ENCODE measurements at regions not wholly inside any gene's neighbourhood (a gene's known extent, or its start where the extent isn't known, plus 50 kb on each side); places are given as distances from the start of the nearest gene placed in this dataset.

GRCh38 chr5:86970361-86970760, 297.3 kb upstream of the RASA1 start:
- in situ Hi-C loops (cut with HindIII; ENCODE audit: low sequenced_read_pairs): loop anchor here (5.0 kb wide), 1 partner anchor 98 kb away; no protein-coding TSS in a partner anchor
- H3K4me3 ChIP-seq (ENCODE audit: low read depth, low read length): no peak overlapping the region
- TF ChIP-seq, protein P1, sequence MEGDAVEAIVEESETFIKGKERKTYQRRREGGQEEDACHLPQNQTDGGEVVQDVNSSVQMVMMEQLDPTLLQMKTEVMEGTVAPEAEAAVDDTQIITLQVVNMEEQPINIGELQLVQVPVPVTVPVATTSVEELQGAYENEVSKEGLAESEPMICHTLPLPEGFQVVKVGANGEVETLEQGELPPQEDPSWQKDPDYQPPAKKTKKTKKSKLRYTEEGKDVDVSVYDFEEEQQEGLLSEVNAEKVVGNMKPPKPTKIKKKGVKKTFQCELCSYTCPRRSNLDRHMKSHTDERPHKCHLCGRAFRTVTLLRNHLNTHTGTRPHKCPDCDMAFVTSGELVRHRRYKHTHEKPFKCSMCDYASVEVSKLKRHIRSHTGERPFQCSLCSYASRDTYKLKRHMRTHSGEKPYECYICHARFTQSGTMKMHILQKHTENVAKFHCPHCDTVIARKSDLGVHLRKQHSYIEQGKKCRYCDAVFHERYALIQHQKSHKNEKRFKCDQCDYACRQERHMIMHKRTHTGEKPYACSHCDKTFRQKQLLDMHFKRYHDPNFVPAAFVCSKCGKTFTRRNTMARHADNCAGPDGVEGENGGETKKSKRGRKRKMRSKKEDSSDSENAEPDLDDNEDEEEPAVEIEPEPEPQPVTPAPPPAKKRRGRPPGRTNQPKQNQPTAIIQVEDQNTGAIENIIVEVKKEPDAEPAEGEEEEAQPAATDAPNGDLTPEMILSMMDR (IDR thresholded peaks at IDR 0.05; ENCODE audit: low read depth, low read length, missing control alignments): no peak
- no peak for DNase-seq (ENCODE audit: low read depth)

- no peak for DNase-seq (ENCODE audit: low read depth)
- in situ Hi-C loops (cut with HindIII; ENCODE audit: low sequenced_read_pairs): loop anchor here (5.0 kb wide), 1 partner anchor 99 kb away; no protein-coding TSS in a partner anchor
- H3K4me3 ChIP-seq (ENCODE audit: low read depth, low read length): no peak overlapping the region
- TF ChIP-seq, protein P1 (IDR thresholded peaks at IDR 0.05; ENCODE audit: low read depth, low read length, missing control alignments): peak; percentile 23
These were observed 296.6 kb upstream of the RASA1 start for GRCh38 chr5:86971034-86971571.

GRCh38 chr5:86974955-86975354, 292.7 kb upstream of the RASA1 start:
- in situ Hi-C loops (cut with HindIII; ENCODE audit: low sequenced_read_pairs): loop anchor here (5.0 kb wide), 1 partner anchor 103 kb away; no protein-coding TSS in a partner anchor
- no peak overlapping the region for H3K4me3 ChIP-seq (ENCODE audit: low read depth, low read length)
- TF ChIP-seq, protein P1 (IDR thresholded peaks at IDR 0.05; ENCODE audit: low read depth, low read length, missing control alignments): no peak
- no peak for DNase-seq (ENCODE audit: low read depth)

DNA sequence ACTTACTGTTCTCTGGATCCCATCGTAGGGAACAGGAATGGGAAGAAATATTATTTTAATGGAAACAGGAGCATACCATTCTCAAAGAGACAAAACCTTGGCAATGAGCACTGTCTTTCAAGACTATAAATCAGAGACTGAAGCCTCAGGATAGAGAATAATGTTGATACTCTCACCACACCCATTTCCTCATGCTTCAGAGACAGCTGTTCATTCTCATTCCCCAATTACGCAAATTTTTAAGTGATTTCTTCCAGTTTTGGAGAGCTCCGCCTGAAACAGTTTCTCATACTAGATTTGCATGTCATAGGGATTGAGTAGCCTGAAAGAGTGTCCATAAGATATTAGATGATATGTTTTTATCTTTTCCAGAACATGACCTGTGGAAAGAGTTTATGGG, 290.5 kb upstream of the RASA1 start:
- no peak for DNase-seq (ENCODE audit: low read depth)
- TF ChIP-seq, protein P1 (IDR thresholded peaks at IDR 0.05; ENCODE audit: low read depth, low read length, missing control alignments): no peak
- in situ Hi-C loops (cut with HindIII; ENCODE audit: low sequenced_read_pairs): no loop called here

DNA sequence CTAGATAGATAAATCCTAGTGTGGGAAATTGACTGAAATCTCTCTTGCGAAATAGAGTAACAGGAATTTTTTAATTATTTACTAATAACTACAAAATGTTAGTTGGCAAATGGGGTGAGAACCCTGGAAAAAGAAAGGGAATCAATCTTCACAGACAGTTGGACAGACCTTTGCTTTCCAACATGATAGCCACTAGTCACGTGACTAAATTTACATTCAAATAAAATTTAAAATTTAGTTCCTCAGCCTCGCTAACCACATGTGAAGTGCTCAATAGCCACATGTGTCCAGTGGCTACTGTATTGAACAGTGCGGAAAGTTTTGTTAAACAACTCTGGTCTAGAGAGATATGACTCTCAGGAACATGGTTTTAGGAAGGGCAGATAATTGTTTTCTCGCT, 289.9 kb upstream of the RASA1 start:
- no peak for DNase-seq (ENCODE audit: low read depth)
- TF ChIP-seq, protein P1 (IDR thresholded peaks at IDR 0.05; ENCODE audit: low read depth, low read length, missing control alignments): no peak
- in situ Hi-C loops (cut with HindIII; ENCODE audit: low sequenced_read_pairs): no loop called here
- H3K4me3 ChIP-seq (ENCODE audit: low read depth, low read length): no peak overlapping the region

More for the DNA sequence above, 290.5 kb upstream of the RASA1 start:
- H3K4me3 ChIP-seq (ENCODE audit: low read depth, low read length): no peak overlapping the region

GRCh38 chr5:86979811-86980411, 287.8 kb upstream of the RASA1 start:
- in situ Hi-C loops (cut with HindIII; ENCODE audit: low sequenced_read_pairs): no loop called here
- H3K4me3 ChIP-seq (ENCODE audit: low read depth, low read length): no peak overlapping the region
- TF ChIP-seq, protein P1 (IDR thresholded peaks at IDR 0.05; ENCODE audit: low read depth, low read length, missing control alignments): no peak
- peak; percentile 3 for DNase-seq (ENCODE audit: low read depth)

All from astrocyte of the cerebellum (primary cell).